SK-N-SH treated with all-trans-retinoic acid at 6 μM for 48 hours (cell line): ENCODE measurements at regions not wholly inside any gene's neighbourhood (a gene's known extent, or its start where the extent isn't known, plus 50 kb on each side); places are given as distances from the start of the nearest gene placed in this dataset.

Experiments
- ARNTL ChIP-seq: fragments of 450-650 bp; formaldehyde crosslinking; IDR thresholded peaks from 2 replicates; pipeline ENCODE4 v1.5.0; 2020; ENCODE audit warnings: low read depth, mild to moderate bottlenecking, moderate library complexity, borderline replicate concordance
- BACH2 ChIP-seq: fragments of 250-450 bp; sonication (Bioruptor Pico); IDR thresholded peaks from 2 replicates; pipeline ENCODE4 v1.9.0; 2021; ENCODE audit warnings: mild to moderate bottlenecking, borderline replicate concordance
- OSR1 ChIP-seq: fragments of 250-450 bp; sonication (Bioruptor Pico); IDR thresholded peaks from 2 replicates; pipeline ENCODE4 v1.8.0; 2022; ENCODE audit warnings: moderate library complexity, mild to moderate bottlenecking, inconsistent platforms
- SNAI2 ChIP-seq: fragments of 250-450 bp; sonication (Bioruptor Pico); IDR thresholded peaks from 2 replicates; pipeline ENCODE4 v1.5.0; 2020; ENCODE audit warnings: mild to moderate bottlenecking, moderate library complexity
- TF ChIP-seq, protein P1 (sequence below): fragments of 250-450 bp; sonication (Bioruptor Pico); IDR thresholded peaks from 2 replicates; pipeline ENCODE4 v1.8.0; 2020; ENCODE audit warnings: mild to moderate bottlenecking, moderate library complexity, borderline replicate concordance
- TF ChIP-seq, protein P2 (sequence below): fragments of 250-450 bp; sonication (Bioruptor Pico); IDR thresholded peaks from 2 replicates; pipeline ENCODE4 v1.5.1; 2021; ENCODE audit warnings: mild to moderate bottlenecking, moderate library complexity
- TF ChIP-seq, protein P3 (sequence below): fragments of 250-450 bp; sonication (Bioruptor Pico); IDR thresholded peaks from 2 replicates; pipeline ENCODE4 v1.5.0; 2020; ENCODE audit warnings: mild to moderate bottlenecking, moderate library complexity

DNA sequence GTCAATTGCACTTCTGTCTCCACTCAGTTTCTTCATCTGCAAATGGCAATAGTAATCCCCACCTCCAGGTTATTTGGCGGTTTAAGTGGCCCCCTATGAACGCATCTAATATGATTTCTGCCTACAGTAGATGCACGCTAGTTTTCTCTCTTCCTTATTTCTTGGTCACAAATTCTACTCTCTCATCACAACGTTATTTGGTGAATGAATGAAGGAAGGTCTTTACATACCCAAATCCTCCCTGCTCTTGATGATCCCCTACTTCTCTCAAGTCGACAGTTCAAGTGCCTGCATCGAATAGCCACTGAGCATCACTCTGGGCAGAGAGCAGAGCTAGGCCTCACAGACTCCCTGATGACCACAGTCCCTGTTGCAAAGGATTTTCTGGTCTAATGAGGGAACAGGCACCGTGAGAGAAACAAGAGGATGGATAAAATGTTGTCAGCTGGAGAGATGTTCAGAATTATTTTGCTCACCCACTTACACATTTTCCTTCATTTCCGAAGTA is 181.2 kb upstream of the SMAD3 start:
- TF ChIP-seq BACH2 (no peak), OSR1 (no peak), SNAI2 (CRISPR knock-in tag) (no peak), ARNTL (no peak)
- TF ChIP-seq, protein P1, sequence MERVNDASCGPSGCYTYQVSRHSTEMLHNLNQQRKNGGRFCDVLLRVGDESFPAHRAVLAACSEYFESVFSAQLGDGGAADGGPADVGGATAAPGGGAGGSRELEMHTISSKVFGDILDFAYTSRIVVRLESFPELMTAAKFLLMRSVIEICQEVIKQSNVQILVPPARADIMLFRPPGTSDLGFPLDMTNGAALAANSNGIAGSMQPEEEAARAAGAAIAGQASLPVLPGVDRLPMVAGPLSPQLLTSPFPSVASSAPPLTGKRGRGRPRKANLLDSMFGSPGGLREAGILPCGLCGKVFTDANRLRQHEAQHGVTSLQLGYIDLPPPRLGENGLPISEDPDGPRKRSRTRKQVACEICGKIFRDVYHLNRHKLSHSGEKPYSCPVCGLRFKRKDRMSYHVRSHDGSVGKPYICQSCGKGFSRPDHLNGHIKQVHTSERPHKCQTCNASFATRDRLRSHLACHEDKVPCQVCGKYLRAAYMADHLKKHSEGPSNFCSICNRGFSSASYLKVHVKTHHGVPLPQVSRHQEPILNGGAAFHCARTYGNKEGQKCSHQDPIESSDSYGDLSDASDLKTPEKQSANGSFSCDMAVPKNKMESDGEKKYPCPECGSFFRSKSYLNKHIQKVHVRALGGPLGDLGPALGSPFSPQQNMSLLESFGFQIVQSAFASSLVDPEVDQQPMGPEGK (CRISPR knock-in tag), result no peak
- TF ChIP-seq, protein P2, sequence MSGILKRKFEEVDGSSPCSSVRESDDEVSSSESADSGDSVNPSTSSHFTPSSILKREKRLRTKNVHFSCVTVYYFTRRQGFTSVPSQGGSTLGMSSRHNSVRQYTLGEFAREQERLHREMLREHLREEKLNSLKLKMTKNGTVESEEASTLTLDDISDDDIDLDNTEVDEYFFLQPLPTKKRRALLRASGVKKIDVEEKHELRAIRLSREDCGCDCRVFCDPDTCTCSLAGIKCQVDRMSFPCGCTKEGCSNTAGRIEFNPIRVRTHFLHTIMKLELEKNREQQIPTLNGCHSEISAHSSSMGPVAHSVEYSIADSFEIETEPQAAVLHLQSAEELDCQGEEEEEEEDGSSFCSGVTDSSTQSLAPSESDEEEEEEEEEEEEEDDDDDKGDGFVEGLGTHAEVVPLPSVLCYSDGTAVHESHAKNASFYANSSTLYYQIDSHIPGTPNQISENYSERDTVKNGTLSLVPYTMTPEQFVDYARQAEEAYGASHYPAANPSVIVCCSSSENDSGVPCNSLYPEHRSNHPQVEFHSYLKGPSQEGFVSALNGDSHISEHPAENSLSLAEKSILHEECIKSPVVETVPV (CRISPR knock-in tag), result no peak
- TF ChIP-seq, protein P3, sequence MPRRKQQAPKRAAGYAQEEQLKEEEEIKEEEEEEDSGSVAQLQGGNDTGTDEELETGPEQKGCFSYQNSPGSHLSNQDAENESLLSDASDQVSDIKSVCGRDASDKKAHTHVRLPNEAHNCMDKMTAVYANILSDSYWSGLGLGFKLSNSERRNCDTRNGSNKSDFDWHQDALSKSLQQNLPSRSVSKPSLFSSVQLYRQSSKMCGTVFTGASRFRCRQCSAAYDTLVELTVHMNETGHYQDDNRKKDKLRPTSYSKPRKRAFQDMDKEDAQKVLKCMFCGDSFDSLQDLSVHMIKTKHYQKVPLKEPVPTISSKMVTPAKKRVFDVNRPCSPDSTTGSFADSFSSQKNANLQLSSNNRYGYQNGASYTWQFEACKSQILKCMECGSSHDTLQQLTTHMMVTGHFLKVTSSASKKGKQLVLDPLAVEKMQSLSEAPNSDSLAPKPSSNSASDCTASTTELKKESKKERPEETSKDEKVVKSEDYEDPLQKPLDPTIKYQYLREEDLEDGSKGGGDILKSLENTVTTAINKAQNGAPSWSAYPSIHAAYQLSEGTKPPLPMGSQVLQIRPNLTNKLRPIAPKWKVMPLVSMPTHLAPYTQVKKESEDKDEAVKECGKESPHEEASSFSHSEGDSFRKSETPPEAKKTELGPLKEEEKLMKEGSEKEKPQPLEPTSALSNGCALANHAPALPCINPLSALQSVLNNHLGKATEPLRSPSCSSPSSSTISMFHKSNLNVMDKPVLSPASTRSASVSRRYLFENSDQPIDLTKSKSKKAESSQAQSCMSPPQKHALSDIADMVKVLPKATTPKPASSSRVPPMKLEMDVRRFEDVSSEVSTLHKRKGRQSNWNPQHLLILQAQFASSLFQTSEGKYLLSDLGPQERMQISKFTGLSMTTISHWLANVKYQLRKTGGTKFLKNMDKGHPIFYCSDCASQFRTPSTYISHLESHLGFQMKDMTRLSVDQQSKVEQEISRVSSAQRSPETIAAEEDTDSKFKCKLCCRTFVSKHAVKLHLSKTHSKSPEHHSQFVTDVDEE, result no peak
